Renal cortex interstitium (tissue), 11 donors: ENCODE measurements at regions not wholly inside any gene's neighbourhood (a gene's known extent, or its start where the extent isn't known, plus 50 kb on each side); places are given as distances from the start of the nearest gene placed in this dataset.

Experiments used
- DNase-seq, 11 donors: peaks; one replicate each; pipeline ENCODE4 v3.0.0-alpha.2; 2013; ENCODE audit warnings: low read depth in 9 of 11, low spot score in 4 of 11; ENCODE audit errors: extremely low read depth in 1 of 11

GRCh38 chr3:135674508-135674907, 291.0 kb upstream of the PPP2R3A start:
- no peak for DNase-seq

DNA sequence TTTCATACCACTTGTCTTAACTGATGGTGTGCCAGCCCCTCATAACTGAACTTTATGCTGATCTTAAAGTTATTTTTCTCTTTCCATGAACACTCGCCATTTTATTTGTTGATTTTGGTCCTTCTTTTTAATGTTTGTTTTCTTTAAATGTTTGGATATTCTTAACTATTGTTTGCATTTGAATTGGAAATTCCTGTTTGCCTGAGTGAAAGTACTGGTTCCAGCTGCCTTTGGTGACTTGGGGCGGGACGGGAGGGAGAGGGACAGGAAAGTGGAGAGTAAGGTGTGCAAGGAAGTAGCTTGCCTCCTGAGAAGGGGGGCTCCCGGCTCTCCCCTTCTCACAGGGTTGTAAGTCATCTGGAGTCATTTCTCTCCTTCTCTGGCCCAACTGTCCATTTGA, 287.1 kb upstream of the PPP2R3A start:
- DNase-seq = no peak

DNA sequence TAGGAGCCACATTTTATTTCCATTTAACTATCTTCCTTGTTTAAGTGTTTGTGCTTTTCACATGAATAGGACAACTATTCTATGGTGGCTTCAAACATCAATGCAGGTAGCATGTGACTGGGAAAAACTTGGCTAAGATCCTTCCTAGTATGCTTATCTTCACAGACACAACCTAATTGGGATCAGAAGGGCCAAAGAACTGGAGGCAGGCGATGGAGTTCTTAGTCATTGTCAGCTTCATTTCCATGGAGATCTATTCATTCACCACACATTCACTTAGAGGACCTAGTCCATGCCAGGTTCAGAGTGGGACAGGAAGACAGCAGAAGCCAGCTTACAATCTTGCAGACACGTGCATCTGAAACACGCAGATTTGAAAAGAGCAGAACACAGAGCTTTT, 277.5 kb upstream of the PPP2R3A start:
- no peak for DNase-seq

DNA sequence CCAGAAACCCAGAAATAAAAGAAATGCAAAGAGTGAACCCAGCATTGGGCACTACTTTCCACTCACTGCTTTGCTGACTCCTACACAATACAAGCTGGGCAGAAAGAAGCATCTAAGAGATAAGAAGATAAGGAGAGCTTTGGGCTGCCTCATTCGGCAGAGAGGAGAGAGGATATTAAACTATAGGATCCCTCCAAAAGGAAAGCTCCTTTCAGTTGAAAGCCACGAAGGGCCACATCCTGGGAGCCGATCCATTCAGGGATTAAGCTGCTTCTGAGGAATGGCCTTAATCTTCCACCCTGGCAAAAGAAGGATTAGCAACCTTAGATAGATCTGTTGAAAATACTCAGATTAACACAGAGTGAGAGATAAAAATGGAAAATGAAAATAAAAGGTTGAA, 274.9 kb upstream of the PPP2R3A start:
- DNase-seq = no peak

GRCh38 chr3:135691240-135691639, 274.3 kb upstream of the PPP2R3A start:
- DNase-seq = no peak

DNA sequence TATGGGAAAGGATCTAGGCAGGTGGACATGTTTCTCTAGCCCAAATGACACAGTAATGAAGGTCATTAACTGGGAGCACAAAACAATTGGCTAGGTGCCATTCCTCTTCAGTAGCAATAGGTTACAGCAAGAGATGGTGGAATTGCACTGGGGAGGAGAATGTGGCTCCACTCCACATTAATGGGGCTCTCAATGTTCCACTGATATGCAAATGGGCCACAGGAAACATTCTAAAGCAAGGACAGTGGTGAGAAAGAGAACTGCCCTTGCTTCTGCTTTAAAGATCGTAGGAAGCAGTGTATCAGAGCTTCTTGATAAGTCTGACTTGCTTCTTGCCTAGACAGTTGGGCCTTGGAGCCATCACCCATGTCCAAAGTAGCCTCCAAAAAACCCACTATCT, 271.4 kb upstream of the PPP2R3A start:
- no peak for DNase-seq

GRCh38 chr3:135699741-135700140, 265.8 kb upstream of the PPP2R3A start:
- no peak for DNase-seq

GRCh38 chr3:135706758-135707375, 258.7 kb upstream of the PPP2R3A start:
- DNase-seq = no peak

GRCh38 chr3:135719449-135719848, 246.1 kb upstream of the PPP2R3A start:
- DNase-seq = no peak

- DNase-seq = no peak
Measured at GRCh38 chr3:135728007-135728721, 237.4 kb upstream of the PPP2R3A start.

DNA sequence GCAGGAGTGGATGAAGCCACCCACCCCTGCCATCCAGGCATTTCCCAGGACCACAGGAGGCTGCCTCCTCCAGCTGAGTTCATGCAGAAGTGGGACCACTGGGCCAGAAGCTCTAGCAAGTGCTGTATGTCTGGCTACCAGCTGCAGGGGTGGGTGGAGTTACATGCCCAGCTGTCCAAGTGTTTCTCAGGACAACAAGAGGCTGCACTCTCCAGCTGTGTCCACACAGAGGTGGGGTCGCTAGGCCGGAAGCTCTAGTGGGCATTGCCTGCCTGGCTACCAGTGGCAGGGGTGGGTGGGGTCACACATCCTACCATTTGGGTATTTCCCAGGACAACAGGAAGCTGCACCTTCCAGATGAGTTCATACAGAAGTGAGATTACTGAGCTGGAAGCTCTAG, 234.0 kb upstream of the PPP2R3A start:
- DNase-seq = no peak

DNA sequence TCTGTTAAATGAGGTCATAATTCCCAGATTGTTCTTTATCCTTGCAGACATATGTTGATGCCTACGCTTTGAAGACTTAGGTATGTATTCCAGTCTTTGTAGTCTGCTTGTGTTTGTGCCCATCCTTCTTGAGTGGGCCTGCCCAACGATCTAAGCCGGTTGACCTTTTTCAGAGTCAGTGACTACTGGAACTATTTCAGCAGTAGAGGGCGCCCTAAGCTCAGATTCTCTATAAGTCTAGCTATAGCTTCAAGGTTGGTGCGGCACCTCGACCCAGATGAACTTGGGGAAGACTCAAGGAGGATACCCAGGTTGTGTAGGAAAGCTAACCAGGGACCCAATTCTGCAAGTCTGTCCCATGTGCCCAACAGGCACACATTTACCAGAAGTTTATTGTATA, 228.8 kb upstream of the PPP2R3A start:
- DNase-seq = no peak

DNA sequence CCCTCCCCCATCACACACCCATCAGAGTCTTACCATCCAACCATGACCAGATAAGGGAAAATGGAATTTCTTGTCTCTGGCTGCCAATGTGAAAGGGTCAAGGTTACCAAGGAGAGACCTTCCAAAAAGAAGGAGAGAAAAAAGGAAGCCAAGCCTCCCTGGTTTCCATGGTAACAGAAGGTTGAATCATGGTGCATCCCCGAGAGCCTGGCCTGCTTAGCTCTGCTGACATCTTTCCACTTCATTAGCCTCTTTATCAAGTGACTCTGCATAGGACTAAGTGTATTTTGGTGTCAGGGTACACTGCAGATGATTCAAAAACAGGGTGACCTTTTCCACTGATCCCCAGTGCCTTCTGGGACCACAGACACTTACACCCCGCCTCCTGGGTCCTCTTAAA, 225.7 kb upstream of the PPP2R3A start:
- DNase-seq = no peak

DNA sequence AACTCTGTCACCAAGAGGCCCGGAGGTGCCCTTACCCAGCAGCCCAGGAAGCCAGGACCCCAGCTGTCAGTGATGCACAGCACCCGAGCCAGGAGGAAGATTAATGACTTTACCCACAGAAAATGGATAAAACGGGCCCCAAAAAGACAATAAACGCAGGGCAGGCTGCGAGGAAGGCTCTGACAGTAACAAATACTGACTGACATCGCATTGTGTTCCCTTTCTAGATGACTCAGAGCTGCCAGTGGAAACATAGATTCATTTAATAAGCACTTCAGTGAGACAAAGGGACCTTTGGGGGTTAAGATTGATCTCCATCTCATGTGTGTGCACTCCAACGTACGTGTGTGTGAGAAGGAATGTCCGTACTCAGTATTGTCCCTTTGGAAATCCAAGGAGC, 225.3 kb upstream of the PPP2R3A start:
- no peak for DNase-seq

DNA sequence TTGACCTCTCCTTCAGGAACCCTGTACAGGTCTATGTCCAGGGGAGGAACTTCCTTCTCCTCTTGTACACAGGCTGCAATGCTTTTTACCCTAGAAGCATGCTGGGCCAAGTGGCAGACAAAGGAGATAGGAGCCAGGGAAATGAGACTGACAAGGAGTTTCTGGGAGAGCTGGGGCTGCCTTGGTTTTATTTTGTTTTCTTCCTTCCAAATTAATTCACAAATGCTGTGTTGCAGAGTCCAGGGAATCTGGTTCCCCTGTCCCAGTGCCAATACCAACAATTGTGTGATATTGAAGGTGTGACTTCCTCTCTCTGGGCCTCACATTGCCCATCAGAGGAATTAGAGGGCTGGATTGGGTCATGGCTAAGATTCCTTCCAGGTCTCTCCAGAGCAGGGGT, 224.8 kb upstream of the PPP2R3A start:
- no peak for DNase-seq

- no peak for DNase-seq
Measured at GRCh38 chr3:135751991-135752390, 213.5 kb upstream of the PPP2R3A start.

GRCh38 chr3:135752851-135753250, 212.7 kb upstream of the PPP2R3A start:
- peak in 6 of 11 donors; percentile 3 to 33 (median 24) for DNase-seq

GRCh38 chr3:135753506-135753905, 212.0 kb upstream of the PPP2R3A start:
- no peak for DNase-seq

DNA sequence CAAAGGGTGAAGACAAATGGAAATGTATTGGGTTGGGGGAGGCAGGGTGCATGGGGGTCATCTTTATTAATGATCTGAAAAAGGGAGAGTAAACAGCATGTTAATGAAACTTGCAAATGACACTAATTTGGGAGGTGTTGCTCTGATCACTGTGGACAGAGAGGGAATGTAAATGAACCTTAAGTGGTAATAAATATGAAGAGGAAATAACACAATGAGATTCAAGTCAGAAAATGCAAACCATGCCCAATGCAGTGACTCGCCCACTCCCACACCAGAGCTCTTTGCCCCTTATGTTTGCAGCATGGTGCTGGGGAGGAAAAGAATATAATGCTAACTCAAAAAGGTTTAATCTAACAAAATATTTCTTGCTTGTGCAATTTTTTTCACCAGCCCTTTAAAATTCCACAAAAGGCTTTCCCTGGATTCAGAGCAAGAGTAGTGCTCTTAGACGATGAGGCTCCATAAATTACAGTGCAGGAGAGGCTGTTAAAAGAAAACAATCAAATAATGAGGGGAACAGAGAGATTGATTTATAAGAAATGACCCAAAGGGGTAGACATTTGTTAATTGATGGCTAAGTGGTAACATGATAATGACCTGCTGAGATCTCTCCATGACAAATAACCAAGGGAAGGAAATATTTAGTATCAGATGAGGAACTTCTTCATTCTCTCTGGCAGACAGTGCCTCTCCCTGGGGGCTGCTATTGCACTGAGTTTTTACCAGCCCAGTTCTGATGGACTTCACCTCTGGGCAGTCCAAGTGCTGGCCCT, 210.0 kb upstream of the PPP2R3A start:
- DNase-seq = no peak

GRCh38 chr3:135756106-135756668, 209.3 kb upstream of the PPP2R3A start:
- DNase-seq = no peak
